Retinal pigment epithelial cell (primary cell): ENCODE measurements at regions not wholly inside any gene's neighbourhood (a gene's known extent, or its start where the extent isn't known, plus 50 kb on each side); places are given as distances from the start of the nearest gene placed in this dataset.

ENCODE experiments used
- DNase-seq: peaks from one replicate; pipeline ENCODE4 v3.0.0-alpha.2; 2010; ENCODE audit warnings: low read depth
- H3K4me3 ChIP-seq: 2 replicates; pipeline ENCODE4 v1.5.1; 2011; ENCODE audit warnings: mild to moderate bottlenecking, low read length, control low read depth, moderate library complexity
- CTCF ChIP-seq: conservative IDR thresholded peaks from 2 replicates; pipeline ENCODE4 v1.5.1; 2011; ENCODE audit warnings: low read depth, low read length, control low read depth, inconsistent platforms

GRCh38 chr9:90064971-90065370 is 460.2 kb downstream of the GADD45G start:
- H3K4me3 ChIP-seq: no peak overlapping the region
- TF ChIP-seq CTCF: no peak
- DNase-seq: no peak

GRCh38 chr9:90065851-90066250 is 461.0 kb downstream of the GADD45G start:
- no peak for DNase-seq
- no peak for TF ChIP-seq CTCF

GRCh38 chr9:90069085-90069484 is 464.3 kb downstream of the GADD45G start:
- no peak overlapping the region for H3K4me3 ChIP-seq
- TF ChIP-seq CTCF: no peak
- DNase-seq: no peak

More at GRCh38 chr9:90065851-90066250, 461.0 kb downstream of the GADD45G start:
- no peak overlapping the region for H3K4me3 ChIP-seq

GRCh38 chr9:90070056-90070455 is 465.2 kb downstream of the GADD45G start:
- DNase-seq: no peak
- TF ChIP-seq CTCF: no peak
- H3K4me3 ChIP-seq: no peak overlapping the region

GRCh38 chr9:90070469-90070868 is 465.7 kb downstream of the GADD45G start:
- TF ChIP-seq CTCF: no peak
- no peak for DNase-seq
- H3K4me3 ChIP-seq: no peak overlapping the region

GRCh38 chr9:90070931-90071660 is 466.3 kb downstream of the GADD45G start:
- no peak for TF ChIP-seq CTCF
- H3K4me3 ChIP-seq: no peak overlapping the region
- no peak for DNase-seq
